Psoas muscle (tissue), 7 donors: ENCODE measurements at regions not wholly inside any gene's neighbourhood (a gene's known extent, or its start where the extent isn't known, plus 50 kb on each side); places are given as distances from the start of the nearest gene placed in this dataset.

Experiments used
- ATAC-seq, 4 donors: fragments of 200-7000 bp; cut with Tn5 transposase; one replicate each; pipeline ENCODE4 v1.9.1; 2020; ENCODE audit warnings: moderate library complexity in 3 of 4, mild to moderate bottlenecking in 2 of 4
- DNase-seq, 2 donors: peaks; one replicate each; pipeline ENCODE4 v3.0.0-alpha.2; 2020
- H3K27ac ChIP-seq: fragments of 200-600 bp; one replicate; pipeline ENCODE4 v1.8.0; 2022
- H3K27me3 ChIP-seq, 3 donors: fragments of 200-600 bp in 1 of 3; one replicate each; pipeline versions ENCODE4 v1.6.1 to v1.8.0; 2013 to 2022; ENCODE audit warnings: low read length in 2 of 3, mild to moderate bottlenecking in 2 of 3, moderate library complexity in 1 of 3; ENCODE audit not compliant: insufficient read depth in 3 of 3
- H3K36me3 ChIP-seq, 2 donors: fragments of 200-600 bp in 1 of 2; one replicate each; pipeline versions ENCODE4 v1.6.1 to v1.8.0; 2013 to 2022; ENCODE audit warnings: low read depth in 1 of 2, mild to moderate bottlenecking in 1 of 2, moderate library complexity in 1 of 2; ENCODE audit not compliant: insufficient read depth in 1 of 2
- H3K4me1 ChIP-seq: fragments of 200-600 bp; one replicate; pipeline ENCODE4 v1.8.0; 2022
- H3K4me3 ChIP-seq: fragments of 200-600 bp; one replicate; pipeline ENCODE4 v1.8.0; 2022; ENCODE audit warnings: mild to moderate bottlenecking
- H3K9me3 ChIP-seq: fragments of 200-600 bp; one replicate; pipeline ENCODE4 v1.8.0; 2022
- WGBS, 3 donors: extraction: QIAGEN DNeasy Blood & Tissue Kit; methylation state at CpG; one replicate each; pipeline versions ENCODE4 v1.1.6 to v1.1.7; 2013; 5-methylcytosine and 5-hydroxymethylcytosine counted together
- intact Hi-C, 2 donors: fragments of 100-400 bp; cut with DNase I; formaldehyde crosslinking; loops; one replicate each; pipeline versions ENCODE4 v1.11.0 to v1.14.2; 2022
- TF ChIP-seq, protein P1 (sequence below): fragments of 200-600 bp; IDR thresholded peaks from one replicate; pipeline ENCODE4 v1.8.0; 2022; ENCODE audit warnings: antibody characterized with exemption
- donor health status: healthy with polysubstance abuse.
- donor health status: DM: no; HTN: no; CAD: no; lungs with moderate emphysema.
- donor health status: Bipolar disorder and iron deficiency.
- donor health status: healthy.
- donor health status: DM: yes; HTN: yes; CAD: no.
- donor health status: DM: no; HTN: no; CAD: no.
- donor health status: DM: yes; HTN: yes; CAD: no.

DNA sequence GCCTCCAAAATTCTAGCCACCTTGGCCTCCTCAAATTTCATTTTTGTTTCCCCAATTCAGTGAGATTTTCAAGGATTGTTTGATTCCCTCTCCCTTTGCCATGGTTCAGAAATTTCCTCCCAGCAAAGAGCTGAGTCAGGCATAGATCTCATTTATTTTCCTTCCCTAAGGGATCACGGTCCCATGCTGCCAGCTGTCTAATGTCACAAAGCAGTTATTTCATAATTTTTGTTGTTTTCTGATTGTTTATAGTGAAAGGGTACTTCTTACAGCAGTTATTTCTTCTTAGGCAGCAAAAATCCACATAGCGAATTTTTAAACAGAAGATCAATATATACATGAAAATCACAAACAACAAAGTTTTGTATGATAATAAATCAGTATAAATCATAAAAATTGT is 470.5 kb upstream of the MAGEB18 start:
- TF ChIP-seq, protein P1, sequence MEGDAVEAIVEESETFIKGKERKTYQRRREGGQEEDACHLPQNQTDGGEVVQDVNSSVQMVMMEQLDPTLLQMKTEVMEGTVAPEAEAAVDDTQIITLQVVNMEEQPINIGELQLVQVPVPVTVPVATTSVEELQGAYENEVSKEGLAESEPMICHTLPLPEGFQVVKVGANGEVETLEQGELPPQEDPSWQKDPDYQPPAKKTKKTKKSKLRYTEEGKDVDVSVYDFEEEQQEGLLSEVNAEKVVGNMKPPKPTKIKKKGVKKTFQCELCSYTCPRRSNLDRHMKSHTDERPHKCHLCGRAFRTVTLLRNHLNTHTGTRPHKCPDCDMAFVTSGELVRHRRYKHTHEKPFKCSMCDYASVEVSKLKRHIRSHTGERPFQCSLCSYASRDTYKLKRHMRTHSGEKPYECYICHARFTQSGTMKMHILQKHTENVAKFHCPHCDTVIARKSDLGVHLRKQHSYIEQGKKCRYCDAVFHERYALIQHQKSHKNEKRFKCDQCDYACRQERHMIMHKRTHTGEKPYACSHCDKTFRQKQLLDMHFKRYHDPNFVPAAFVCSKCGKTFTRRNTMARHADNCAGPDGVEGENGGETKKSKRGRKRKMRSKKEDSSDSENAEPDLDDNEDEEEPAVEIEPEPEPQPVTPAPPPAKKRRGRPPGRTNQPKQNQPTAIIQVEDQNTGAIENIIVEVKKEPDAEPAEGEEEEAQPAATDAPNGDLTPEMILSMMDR, result no peak
- no peaks in the 10 kb centered on the region for H3K4me1 ChIP-seq
- no peaks in the 10 kb centered on the region for H3K9me3 ChIP-seq
- H3K27ac ChIP-seq, result no peak overlapping the region
- intact Hi-C loops, result loop anchor here in 1 of 2 donors (10.0 kb wide), 1 partner anchor 57 kb away; no protein-coding TSS in a partner anchor
- ATAC-seq (no peak), DNase-seq (no peak)
- no peaks in the 10 kb centered on the region for H3K27me3 ChIP-seq
- no peaks in the 10 kb centered on the region for H3K36me3 ChIP-seq
- H3K4me3 ChIP-seq, result no peak overlapping the region
- WGBS, 3 donors, result 39 to 64% (median 53%) methylated on average over 2 of the region's 2 CpGs

DNA sequence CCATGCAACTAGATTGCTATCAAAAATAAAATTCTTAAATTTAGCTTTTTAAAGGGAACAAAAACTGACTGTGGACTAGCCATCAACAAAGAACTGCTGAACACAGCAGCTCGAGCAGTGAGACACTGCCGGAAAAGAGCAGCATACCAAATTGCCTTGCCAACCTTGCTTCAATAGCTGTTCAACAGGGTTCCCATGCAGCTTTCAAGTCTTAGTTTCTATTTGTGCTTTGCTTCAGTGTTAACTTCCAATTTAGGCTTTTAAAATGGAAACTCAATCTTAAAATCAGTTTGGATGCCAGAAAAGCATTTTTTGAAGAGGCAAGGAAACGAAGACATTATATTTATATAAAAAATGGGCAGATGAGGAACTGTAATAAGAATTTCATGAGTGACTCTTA is 463.4 kb upstream of the MAGEB18 start:
- Histone ChIP-seq H3K4me3 (no peak overlapping the region), H3K9me3 (no peaks in the 10 kb centered on the region), H3K27ac (no peak overlapping the region), H3K27me3 (peaks cover 0 to 4% (median 0%) of the 10 kb centered on the region in 3 donors), H3K4me1 (no peaks in the 10 kb centered on the region), H3K36me3 (no peaks in the 10 kb centered on the region)
- TF ChIP-seq, protein P1, result no peak
- DNase-seq (no peak), ATAC-seq (no peak)
- intact Hi-C loops, result no loop called here
- 62 to 73% (median 62%) methylated on average over 3 of the region's 3 CpGs for WGBS, 3 donors

DNA sequence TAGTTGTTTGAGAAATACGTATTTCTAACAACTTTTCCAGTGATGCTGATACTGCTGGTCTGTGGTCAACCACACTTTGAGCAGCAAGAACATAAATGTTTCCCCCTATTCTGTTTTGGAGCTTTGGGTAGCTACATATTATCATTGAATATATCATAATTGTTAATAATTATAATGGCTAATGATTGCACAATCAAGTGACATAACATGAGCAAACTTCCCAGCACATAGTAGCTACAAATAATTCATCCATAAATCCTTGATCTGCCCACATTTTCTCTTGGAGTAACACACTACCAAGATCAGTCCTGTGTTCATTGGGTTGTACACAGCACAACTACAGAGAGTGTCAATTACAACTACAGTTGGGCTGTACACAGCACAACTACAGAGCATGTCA is 436.3 kb upstream of the MAGEB18 start:
- Histone ChIP-seq H3K27ac (no peak overlapping the region), H3K27me3 (no peaks in the 10 kb centered on the region), H3K9me3 (no peaks in the 10 kb centered on the region), H3K4me3 (no peak overlapping the region), H3K36me3 (no peaks in the 10 kb centered on the region), H3K4me1 (no peaks in the 10 kb centered on the region)
- intact Hi-C loops, result no loop called here
- DNase-seq, result no peak
- no peak for ATAC-seq
- WGBS, 3 donors, result 70 to 83% (median 81%) methylated on average over 1 of the region's 1 CpG
- TF ChIP-seq, protein P1, result no peak

DNA sequence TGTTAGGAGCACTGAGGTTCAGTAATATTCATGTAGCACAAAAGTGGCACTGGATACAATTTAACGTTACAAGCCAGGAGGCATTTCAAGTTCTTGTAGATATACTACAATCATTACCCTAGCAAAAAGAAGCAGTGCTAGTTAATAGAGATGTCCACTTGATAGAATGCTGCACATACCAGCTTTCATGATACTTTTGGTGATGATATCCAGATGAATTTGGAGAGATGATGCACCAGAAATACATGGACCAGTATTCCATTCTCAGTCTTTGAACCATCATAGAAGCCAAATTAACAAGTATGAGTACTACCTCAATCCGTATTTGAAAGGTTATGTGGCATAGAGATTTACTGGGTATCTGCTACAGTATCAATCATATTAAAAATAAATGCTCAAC is 421.0 kb upstream of the MAGEB18 start:
- H3K27me3 ChIP-seq, result peaks cover 0 to 4% (median 0%) of the 10 kb centered on the region in 3 donors
- H3K4me3 ChIP-seq, result no peak overlapping the region
- intact Hi-C loops, result no loop called here
- H3K4me1 ChIP-seq, result no peaks in the 10 kb centered on the region
- ATAC-seq (no peak), DNase-seq (no peak)
- H3K27ac ChIP-seq, result no peak overlapping the region
- 69 to 85% (median 82%) methylated on average over 2 of the region's 2 CpGs for WGBS, 3 donors
- H3K9me3 ChIP-seq, result no peaks in the 10 kb centered on the region
- TF ChIP-seq, protein P1, result no peak
- no peaks in the 10 kb centered on the region for H3K36me3 ChIP-seq

DNA sequence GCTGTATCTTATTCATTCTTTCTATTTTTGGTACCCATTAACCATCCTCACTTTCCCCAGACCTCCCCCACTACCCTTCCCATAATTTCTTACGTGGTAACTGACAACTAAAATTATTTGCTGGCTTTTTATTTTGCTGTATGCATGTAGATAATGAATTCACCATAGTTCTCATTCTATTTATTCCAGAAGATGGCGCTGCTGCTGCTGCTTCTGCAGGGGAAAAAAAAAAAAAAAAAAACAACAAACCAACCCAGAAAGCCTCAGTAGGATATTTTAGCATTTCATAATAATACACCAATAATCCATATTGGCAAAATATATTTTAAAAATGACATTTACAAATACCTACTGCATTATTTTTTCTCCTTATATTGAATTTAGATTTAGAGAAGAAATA is 416.6 kb upstream of the MAGEB18 start:
- TF ChIP-seq, protein P1, result peak; percentile 40
- H3K4me3 ChIP-seq, result no peak overlapping the region
- H3K27me3 ChIP-seq, result peaks cover 0 to 5% (median 0%) of the 10 kb centered on the region in 3 donors
- WGBS, 3 donors, result 3 to 8% (median 5%) methylated on average over 2 of the region's 2 CpGs
- intact Hi-C loops, result loop anchor here in 1 of 2 donors (10.0 kb wide), 1 partner anchor 57 kb away; no protein-coding TSS in a partner anchor
- H3K4me1 ChIP-seq, result no peaks in the 10 kb centered on the region
- H3K27ac ChIP-seq, result no peak overlapping the region
- no peaks in the 10 kb centered on the region for H3K9me3 ChIP-seq
- ATAC-seq, result no peak
- no peaks in the 10 kb centered on the region for H3K36me3 ChIP-seq
- no peak for DNase-seq
